GM20431 (cell line): ENCODE measurements at regions not wholly inside any gene's neighbourhood (a gene's known extent, or its start where the extent isn't known, plus 50 kb on each side); places are given as distances from the start of the nearest gene placed in this dataset.

Experiments
- in situ Hi-C: fragments of 300-500 bp; cut with MseI, MboI; formaldehyde crosslinking; loops from one replicate; pipeline ENCODE4 v1.15.0; 2020; ENCODE audit warnings: low sequenced_read_pairs; ENCODE audit not compliant: unreplicated experiment

GRCh38 chr6:47093169-47093568 lies 51.0 kb upstream of the ADGRF1 start:
- in situ Hi-C loops: no loop called here

DNA sequence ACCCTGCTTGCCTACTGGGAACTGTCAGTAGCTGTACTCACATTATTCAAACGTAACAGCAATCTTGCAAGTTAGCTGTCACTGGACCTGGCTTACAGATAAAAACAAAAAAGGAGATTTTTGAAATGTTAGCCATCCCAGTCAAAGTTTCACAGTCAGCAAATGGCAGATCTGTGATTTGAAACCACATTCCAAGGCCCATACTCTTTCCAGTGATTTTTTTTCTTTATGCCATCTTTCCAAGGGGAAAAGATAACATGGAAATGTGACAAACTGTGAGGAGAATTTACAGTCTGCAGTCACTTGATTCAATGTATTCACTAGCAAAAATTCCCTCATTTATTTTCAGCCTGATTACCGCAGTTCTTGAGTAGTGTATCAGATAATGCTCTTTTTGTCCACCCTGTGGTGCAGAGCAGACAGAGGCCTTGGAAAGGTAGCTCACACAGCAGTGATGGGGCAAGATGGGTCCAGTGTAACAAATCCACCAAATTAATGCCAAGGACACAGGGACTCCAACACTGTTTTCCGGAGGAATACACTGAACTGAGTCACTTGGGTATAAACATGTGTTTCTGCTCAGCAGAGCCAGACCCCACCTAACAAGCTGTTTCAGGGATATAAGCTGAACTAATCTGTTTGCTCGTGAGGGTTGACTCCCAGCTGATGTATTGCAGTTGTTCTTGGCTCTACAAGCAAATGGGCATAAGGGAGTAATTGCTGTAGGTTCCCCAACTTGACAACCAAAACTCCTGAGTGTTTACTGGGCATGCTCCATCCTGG lies 49.9 kb upstream of the ADGRF1 start:
- in situ Hi-C loops: no loop called here
